Nephron progenitor cell (in vitro differentiated cells): ENCODE measurements at regions not wholly inside any gene's neighbourhood (a gene's known extent, or its start where the extent isn't known, plus 50 kb on each side); places are given as distances from the start of the nearest gene placed in this dataset.

Experiments
- DNase-seq: peaks from one replicate; pipeline ENCODE4 v3.0.0; 2021
- H3K27ac Mint-ChIP-seq: 2 replicates; pipeline ENCODE4 v1.8.0; 2021; ENCODE audit warnings: mild to moderate bottlenecking, moderate library complexity, mixed read lengths
- H3K27me3 Mint-ChIP-seq: 2 replicates; pipeline ENCODE4 v1.8.0; 2021; ENCODE audit warnings: mild to moderate bottlenecking, low read depth, mixed read lengths; ENCODE audit not compliant: poor library complexity
- H3K36me3 Mint-ChIP-seq: 2 replicates; pipeline ENCODE4 v1.8.0; 2021; ENCODE audit warnings: low read depth, mixed read lengths
- H3K4me1 Mint-ChIP-seq: 2 replicates; pipeline ENCODE4 v1.8.0; 2021; ENCODE audit warnings: mixed read lengths
- H3K4me3 Mint-ChIP-seq: 2 replicates; pipeline ENCODE4 v1.8.0; 2021; ENCODE audit warnings: mild to moderate bottlenecking, moderate library complexity, mixed read lengths
- H3K9me3 Mint-ChIP-seq: 2 replicates; pipeline ENCODE4 v1.8.0; 2021; ENCODE audit warnings: mild to moderate bottlenecking, moderate library complexity, mixed read lengths
- TF ChIP-seq, protein P1 (sequence below): fragments of 200-600 bp; sonication (generic); IDR thresholded peaks from 2 replicates; pipeline ENCODE4 v1.5.0; 2021; ENCODE audit warnings: antibody characterized with exemption

DNA sequence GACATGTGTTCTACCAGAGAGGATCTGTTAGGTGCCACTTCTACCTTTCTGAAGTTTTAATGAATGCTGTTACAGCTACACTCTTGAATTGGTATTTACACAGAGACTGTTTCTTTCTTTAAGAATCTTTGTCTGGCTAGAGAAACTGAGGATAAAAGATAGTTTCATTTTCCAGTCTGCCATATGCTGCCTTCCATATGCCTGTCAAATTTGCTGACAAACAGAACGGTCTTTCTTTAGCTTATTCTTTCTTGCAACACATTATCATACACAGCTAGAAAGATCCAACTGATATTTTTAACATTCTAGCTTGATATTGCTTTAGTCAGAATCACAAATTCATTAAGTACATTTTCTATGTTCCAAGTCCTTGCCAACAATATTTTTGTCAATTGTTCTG lies 409.8 kb upstream of the CELF4 start:
- TF ChIP-seq, protein P1, sequence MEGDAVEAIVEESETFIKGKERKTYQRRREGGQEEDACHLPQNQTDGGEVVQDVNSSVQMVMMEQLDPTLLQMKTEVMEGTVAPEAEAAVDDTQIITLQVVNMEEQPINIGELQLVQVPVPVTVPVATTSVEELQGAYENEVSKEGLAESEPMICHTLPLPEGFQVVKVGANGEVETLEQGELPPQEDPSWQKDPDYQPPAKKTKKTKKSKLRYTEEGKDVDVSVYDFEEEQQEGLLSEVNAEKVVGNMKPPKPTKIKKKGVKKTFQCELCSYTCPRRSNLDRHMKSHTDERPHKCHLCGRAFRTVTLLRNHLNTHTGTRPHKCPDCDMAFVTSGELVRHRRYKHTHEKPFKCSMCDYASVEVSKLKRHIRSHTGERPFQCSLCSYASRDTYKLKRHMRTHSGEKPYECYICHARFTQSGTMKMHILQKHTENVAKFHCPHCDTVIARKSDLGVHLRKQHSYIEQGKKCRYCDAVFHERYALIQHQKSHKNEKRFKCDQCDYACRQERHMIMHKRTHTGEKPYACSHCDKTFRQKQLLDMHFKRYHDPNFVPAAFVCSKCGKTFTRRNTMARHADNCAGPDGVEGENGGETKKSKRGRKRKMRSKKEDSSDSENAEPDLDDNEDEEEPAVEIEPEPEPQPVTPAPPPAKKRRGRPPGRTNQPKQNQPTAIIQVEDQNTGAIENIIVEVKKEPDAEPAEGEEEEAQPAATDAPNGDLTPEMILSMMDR: no peak
- no peak for DNase-seq
- Mint-ChIP-seq H3K27ac (no peak overlapping the region), H3K9me3 (peaks cover 22% of the 10 kb centered on the region), H3K4me1 (no peaks in the 10 kb centered on the region), H3K27me3 (peaks cover 6% of the 10 kb centered on the region), H3K36me3 (no peaks in the 10 kb centered on the region), H3K4me3 (no peak overlapping the region)

DNA sequence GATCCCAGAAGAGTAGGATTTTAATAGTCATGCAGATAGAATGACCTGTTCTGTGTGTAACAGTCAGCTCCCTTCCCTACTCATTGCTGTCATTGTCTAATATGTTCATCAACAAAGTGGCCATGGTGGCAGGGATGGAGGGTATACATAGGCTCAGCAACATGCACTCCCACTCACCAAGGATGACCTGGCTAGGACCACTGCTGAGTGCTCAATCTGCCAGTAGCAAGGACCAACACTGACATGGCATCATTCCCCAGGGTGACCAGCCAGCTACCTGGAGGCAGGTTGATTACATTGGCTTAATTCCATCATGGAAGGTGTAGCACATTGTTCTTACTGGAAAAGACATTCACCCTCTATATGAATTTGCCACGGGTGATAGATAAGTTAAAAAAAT lies 401.7 kb upstream of the CELF4 start:
- H3K4me3 Mint-ChIP-seq: no peak overlapping the region
- no peaks in the 10 kb centered on the region for H3K9me3 Mint-ChIP-seq
- H3K4me1 Mint-ChIP-seq: no peaks in the 10 kb centered on the region
- peaks cover 4% of the 10 kb centered on the region for H3K27me3 Mint-ChIP-seq
- DNase-seq: no peak
- TF ChIP-seq, protein P1: no peak
- no peak overlapping the region for H3K27ac Mint-ChIP-seq
- H3K36me3 Mint-ChIP-seq: no peaks in the 10 kb centered on the region

DNA sequence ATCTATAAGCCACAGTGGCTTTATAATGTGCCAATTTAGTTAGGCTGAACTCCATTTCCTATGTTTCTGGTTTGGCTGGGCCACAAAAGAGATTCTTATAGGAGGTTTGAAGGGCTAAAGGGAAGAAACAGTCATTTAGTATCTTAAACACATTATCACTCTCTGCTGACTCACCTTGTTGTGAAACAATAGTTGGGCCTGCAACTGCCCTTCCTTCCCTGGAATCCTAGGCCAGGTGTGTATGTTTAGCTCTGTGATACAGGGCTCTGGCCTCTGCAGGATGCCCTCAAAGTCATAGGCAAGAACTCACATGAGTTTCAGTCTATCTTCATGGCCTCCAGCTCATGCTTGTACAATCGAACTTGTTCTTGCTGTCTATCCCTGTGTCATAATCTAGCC lies 400.0 kb upstream of the CELF4 start:
- Mint-ChIP-seq H3K9me3 (peaks cover 2% of the 10 kb centered on the region), H3K4me1 (no peaks in the 10 kb centered on the region), H3K27me3 (peaks cover 6% of the 10 kb centered on the region), H3K27ac (no peak overlapping the region), H3K36me3 (no peaks in the 10 kb centered on the region), H3K4me3 (no peak overlapping the region)
- no peak for DNase-seq
- TF ChIP-seq, protein P1: no peak

DNA sequence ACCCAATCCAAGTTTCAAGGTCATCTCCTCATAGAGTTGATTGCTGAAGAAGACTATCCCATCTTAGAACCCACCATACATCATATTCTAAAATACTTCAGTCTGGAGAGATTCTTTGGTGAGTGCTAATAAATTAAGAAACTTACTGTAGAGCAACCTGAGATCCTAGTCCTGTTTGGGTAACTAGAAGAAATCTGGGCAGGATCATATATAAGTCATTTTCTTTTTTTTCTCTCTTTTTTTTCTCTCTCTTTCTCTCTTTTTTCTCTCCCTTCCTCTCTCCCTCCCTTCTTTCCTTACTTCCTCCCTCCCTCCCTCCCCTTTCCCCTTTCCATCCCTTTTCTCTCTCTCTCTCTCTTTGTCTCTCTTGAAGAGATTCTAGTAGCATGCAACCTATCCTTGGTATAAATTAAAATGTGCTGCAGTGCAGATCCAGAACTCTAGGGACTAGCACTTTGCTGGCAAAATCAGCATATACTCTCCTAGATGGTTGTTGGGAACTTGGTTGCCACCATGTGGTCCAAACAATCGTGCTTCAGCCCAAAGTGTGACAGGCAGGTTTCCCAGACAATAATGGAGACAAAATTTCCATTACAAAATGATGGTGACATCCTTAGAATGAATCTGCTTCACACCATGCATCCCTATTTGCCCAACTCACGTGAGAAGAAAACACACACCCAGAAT lies 399.4 kb upstream of the CELF4 start:
- peaks cover 8% of the 10 kb centered on the region for H3K9me3 Mint-ChIP-seq
- H3K4me1 Mint-ChIP-seq: no peaks in the 10 kb centered on the region
- H3K27ac Mint-ChIP-seq: no peak overlapping the region
- DNase-seq: no peak
- H3K36me3 Mint-ChIP-seq: no peaks in the 10 kb centered on the region
- TF ChIP-seq, protein P1: no peak
- peaks cover 7% of the 10 kb centered on the region for H3K27me3 Mint-ChIP-seq
- no peak overlapping the region for H3K4me3 Mint-ChIP-seq

DNA sequence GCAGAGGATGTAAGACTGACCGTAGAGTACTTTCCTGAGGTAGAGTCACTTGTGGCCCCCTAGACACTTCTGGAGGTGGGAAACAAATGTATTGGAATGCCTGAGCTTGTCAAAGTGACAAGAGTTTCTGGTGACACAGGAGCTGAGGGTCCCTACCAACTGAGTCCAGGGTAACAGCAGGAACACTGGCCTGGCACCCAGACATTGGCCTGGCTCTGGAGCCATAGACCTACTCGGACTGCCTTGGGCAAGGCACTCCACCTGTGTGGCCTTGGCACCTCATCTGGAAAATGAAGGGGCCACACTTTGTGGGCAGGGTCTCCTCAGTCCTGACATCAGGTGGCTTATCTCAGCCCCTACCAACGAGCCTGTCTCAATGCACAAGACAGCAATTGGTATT lies 398.2 kb upstream of the CELF4 start:
- Mint-ChIP-seq H3K27me3 (peaks cover 7% of the 10 kb centered on the region), H3K27ac (no peak overlapping the region), H3K4me1 (no peaks in the 10 kb centered on the region), H3K4me3 (no peak overlapping the region), H3K9me3 (peaks cover 14% of the 10 kb centered on the region), H3K36me3 (no peaks in the 10 kb centered on the region)
- TF ChIP-seq, protein P1: no peak
- DNase-seq: no peak

DNA sequence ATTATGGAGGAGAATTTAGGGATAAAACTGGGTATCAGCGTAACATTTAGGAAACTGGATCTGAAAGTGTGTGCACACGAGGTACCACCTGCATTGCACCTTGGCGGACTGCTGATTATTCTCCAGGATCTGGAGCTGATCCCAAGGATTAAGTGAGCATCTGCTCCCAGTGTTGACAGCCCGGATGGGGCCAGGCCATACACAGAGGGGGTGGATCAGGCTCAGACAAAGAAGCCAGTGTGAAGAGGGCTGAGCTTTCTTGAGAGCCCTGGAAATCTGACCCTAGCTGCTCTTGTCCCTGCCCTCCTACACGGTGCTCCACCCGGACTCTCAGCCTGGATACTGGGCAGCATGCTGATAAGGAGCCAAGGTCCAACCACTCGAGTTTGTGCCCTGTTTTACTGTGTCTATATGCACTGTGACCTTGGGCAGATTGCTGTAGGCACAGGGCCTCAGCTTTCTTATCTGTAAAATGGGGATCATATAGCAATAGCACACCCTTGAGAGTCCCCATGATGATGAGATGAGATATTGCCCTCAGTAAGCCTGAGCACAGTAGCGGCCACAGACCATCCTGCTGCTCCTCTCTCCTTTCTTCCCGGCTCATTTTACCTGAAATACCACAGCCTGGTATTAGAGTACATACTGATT lies 396.8 kb upstream of the CELF4 start:
- Mint-ChIP-seq H3K4me1 (no peaks in the 10 kb centered on the region), H3K36me3 (no peaks in the 10 kb centered on the region), H3K27ac (no peak overlapping the region), H3K27me3 (peaks cover 7% of the 10 kb centered on the region), H3K4me3 (no peak overlapping the region), H3K9me3 (peaks cover 14% of the 10 kb centered on the region)
- DNase-seq: no peak
- TF ChIP-seq, protein P1: no peak
